ENCODE measurements at regions not wholly inside any gene's neighbourhood (a gene's known extent, or its start where the extent isn't known, plus 50 kb on each side); places are given as distances from the start of the nearest gene placed in this dataset.
"Not testable (repeated sequence)": the region's sequence is repeated elsewhere in the genome, so short reads cannot be mapped to it uniquely, and the experiment has no call there.

DNA sequence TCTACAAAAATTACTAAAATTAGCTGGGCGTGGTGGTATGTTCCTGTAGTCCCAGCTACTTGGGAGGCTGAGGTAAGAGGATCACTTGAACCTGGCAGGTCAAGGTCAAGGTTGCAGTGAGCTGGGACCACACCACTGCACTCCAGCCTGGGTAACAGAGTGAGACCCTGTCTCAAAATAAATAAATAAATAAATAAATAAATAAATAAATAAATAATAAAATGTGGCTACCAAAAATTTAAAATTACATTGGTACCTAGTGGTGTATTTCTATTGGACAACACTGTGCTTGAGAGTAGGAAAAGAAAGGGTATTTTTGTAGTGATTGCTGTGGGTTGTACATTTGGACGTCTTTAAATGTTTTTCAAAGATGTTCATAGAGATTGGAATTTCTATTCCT lies 229.7 kb downstream of the STK31 start:
- H4K20me1 ChIP-seq (ENCODE audit: control insufficient read depth, extremely low read depth, insufficient read depth, low read length); H3K79me2 ChIP-seq (ENCODE audit: control insufficient read depth, insufficient read depth, low read length); dilution Hi-C loops (cut with MboI; ENCODE audit: extremely low pct_ligation_motif_present, low sequenced_read_pairs); H3K9me1 ChIP-seq (ENCODE audit: control insufficient read depth, extremely low read depth, insufficient read depth, low read length); H3K27ac ChIP-seq (ENCODE audit: control insufficient read depth, insufficient read depth, low read length); H3K27me3 ChIP-seq (ENCODE audit: control insufficient read depth, extremely low read depth, insufficient read depth, low read length); H3K4me3 ChIP-seq (ENCODE audit: control insufficient read depth in 2 of 3, extremely low read depth in 1 of 3, insufficient read depth in 2 of 3, low read depth in 1 of 3, low read length in 3 of 3); DNase-seq (ENCODE audit: low read depth, low spot score); H3K36me3 ChIP-seq (ENCODE audit: control insufficient read depth in 2 of 2, extremely low read depth in 1 of 2, insufficient read depth in 2 of 2, low read length in 2 of 2); H3K9me3 ChIP-seq (ENCODE audit: control insufficient read depth, low read depth, low read length); H3K4me1 ChIP-seq (ENCODE audit: control insufficient read depth, extremely low read depth, insufficient read depth, low read length); FAIRE-seq; H3K4me2 ChIP-seq (ENCODE audit: control insufficient read depth, extremely low read depth, insufficient read depth, low read depth, low read length); H3K9ac ChIP-seq (ENCODE audit: control insufficient read depth, extremely low read depth, insufficient read depth, low read length); H2AFZ ChIP-seq (ENCODE audit: control insufficient read depth, low read length): not testable (repeated sequence)

DNA sequence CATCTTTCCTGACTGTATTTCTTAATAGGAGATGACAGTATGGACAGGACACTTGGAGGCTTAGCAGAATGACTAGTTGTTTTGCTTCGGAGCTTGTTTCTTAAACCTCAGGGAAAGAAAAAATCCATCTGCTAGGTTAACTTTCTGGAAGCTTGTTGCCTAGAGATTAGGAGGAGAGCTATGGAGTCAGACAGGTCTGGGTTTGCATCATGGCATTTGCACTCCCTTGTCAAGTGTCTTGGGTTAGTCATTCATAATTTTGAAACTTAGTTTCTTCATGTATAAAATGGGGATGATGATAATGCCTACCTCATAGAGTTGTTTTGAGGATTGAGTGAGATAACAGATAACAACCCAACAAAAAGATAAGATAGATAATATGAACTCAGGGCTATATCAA lies 231.5 kb downstream of the STK31 start:
- Histone ChIP-seq H3K36me3 (ENCODE audit: control insufficient read depth in 2 of 2, extremely low read depth in 1 of 2, insufficient read depth in 2 of 2, low read length in 2 of 2) (no peaks in the 10 kb centered on the region), H3K27me3 (ENCODE audit: control insufficient read depth, extremely low read depth, insufficient read depth, low read length) (peaks cover 2% of the 10 kb centered on the region), H3K9me1 (ENCODE audit: control insufficient read depth, extremely low read depth, insufficient read depth, low read length) (no peaks in the 10 kb centered on the region), H3K4me3 (ENCODE audit: control insufficient read depth in 2 of 3, extremely low read depth in 1 of 3, insufficient read depth in 2 of 3, low read depth in 1 of 3, low read length in 3 of 3) (no peak overlapping the region), H3K79me2 (ENCODE audit: control insufficient read depth, insufficient read depth, low read length) (no peaks in the 10 kb centered on the region), H4K20me1 (ENCODE audit: control insufficient read depth, extremely low read depth, insufficient read depth, low read length) (no peaks in the 10 kb centered on the region), H3K4me1 (ENCODE audit: control insufficient read depth, extremely low read depth, insufficient read depth, low read length) (no peaks in the 10 kb centered on the region), H3K9me3 (ENCODE audit: control insufficient read depth, low read depth, low read length) (no peaks in the 10 kb centered on the region), H3K9ac (ENCODE audit: control insufficient read depth, extremely low read depth, insufficient read depth, low read length) (no peak overlapping the region), H2AFZ (ENCODE audit: control insufficient read depth, low read length) (no peak overlapping the region), H3K27ac (ENCODE audit: control insufficient read depth, insufficient read depth, low read length) (no peak overlapping the region), H3K4me2 (ENCODE audit: control insufficient read depth, extremely low read depth, insufficient read depth, low read depth, low read length) (no peak overlapping the region)
- DNase-seq (ENCODE audit: low read depth, low spot score), result no peak
- FAIRE-seq, result no peak
- dilution Hi-C loops (cut with MboI; ENCODE audit: extremely low pct_ligation_motif_present, low sequenced_read_pairs), result no loop called here
- TF ChIP-seq, protein P1, sequence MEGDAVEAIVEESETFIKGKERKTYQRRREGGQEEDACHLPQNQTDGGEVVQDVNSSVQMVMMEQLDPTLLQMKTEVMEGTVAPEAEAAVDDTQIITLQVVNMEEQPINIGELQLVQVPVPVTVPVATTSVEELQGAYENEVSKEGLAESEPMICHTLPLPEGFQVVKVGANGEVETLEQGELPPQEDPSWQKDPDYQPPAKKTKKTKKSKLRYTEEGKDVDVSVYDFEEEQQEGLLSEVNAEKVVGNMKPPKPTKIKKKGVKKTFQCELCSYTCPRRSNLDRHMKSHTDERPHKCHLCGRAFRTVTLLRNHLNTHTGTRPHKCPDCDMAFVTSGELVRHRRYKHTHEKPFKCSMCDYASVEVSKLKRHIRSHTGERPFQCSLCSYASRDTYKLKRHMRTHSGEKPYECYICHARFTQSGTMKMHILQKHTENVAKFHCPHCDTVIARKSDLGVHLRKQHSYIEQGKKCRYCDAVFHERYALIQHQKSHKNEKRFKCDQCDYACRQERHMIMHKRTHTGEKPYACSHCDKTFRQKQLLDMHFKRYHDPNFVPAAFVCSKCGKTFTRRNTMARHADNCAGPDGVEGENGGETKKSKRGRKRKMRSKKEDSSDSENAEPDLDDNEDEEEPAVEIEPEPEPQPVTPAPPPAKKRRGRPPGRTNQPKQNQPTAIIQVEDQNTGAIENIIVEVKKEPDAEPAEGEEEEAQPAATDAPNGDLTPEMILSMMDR (optimal IDR thresholded peaks at IDR 0.05 in 1 of 3, IDR thresholded peaks at IDR 0.05 in 1 of 3, conservative IDR thresholded peaks at IDR 0.05 in 1 of 3; ENCODE audit: extremely low read depth in 1 of 3, insufficient read depth in 2 of 3, low read length in 3 of 3), result no peak
- TF ChIP-seq EZH2 (IDR thresholded peaks at IDR 0.05; ENCODE audit: low read length), result no peak

DNA sequence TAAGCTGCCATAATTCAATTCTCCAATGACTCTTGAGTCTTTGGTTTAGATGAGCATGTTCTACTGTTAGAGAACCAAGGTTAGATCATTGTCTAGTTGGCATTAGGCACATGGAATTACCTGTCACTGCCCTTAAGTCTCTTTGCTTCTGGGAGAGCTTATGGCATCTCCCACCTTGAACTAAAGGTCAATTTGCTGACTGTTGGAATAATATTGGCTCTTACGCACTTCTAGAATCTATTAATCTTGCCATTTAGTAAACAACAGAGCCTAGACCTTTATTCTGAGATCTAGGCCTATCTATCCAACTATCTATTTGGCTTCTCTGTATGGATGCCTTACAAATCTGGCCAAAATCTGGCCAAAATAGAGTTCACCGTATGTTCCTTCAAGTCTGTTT lies 232.0 kb downstream of the STK31 start:
- no peak for TF ChIP-seq EZH2 (IDR thresholded peaks at IDR 0.05; ENCODE audit: low read length)
- TF ChIP-seq, protein P1 (optimal IDR thresholded peaks at IDR 0.05 in 1 of 3, IDR thresholded peaks at IDR 0.05 in 1 of 3, conservative IDR thresholded peaks at IDR 0.05 in 1 of 3; ENCODE audit: extremely low read depth in 1 of 3, insufficient read depth in 2 of 3, low read length in 3 of 3), result no peak
- Histone ChIP-seq H3K9me3 (ENCODE audit: control insufficient read depth, low read depth, low read length) (no peaks in the 10 kb centered on the region), H3K27me3 (ENCODE audit: control insufficient read depth, extremely low read depth, insufficient read depth, low read length) (peaks cover 2% of the 10 kb centered on the region), H3K4me2 (ENCODE audit: control insufficient read depth, extremely low read depth, insufficient read depth, low read depth, low read length) (no peak overlapping the region), H3K9me1 (ENCODE audit: control insufficient read depth, extremely low read depth, insufficient read depth, low read length) (no peaks in the 10 kb centered on the region), H3K27ac (ENCODE audit: control insufficient read depth, insufficient read depth, low read length) (no peak overlapping the region), H3K4me1 (ENCODE audit: control insufficient read depth, extremely low read depth, insufficient read depth, low read length) (no peaks in the 10 kb centered on the region), H3K9ac (ENCODE audit: control insufficient read depth, extremely low read depth, insufficient read depth, low read length) (no peak overlapping the region), H3K4me3 (ENCODE audit: control insufficient read depth in 2 of 3, extremely low read depth in 1 of 3, insufficient read depth in 2 of 3, low read depth in 1 of 3, low read length in 3 of 3) (no peak overlapping the region), H3K79me2 (ENCODE audit: control insufficient read depth, insufficient read depth, low read length) (no peaks in the 10 kb centered on the region), H4K20me1 (ENCODE audit: control insufficient read depth, extremely low read depth, insufficient read depth, low read length) (no peaks in the 10 kb centered on the region), H2AFZ (ENCODE audit: control insufficient read depth, low read length) (no peak overlapping the region), H3K36me3 (ENCODE audit: control insufficient read depth in 2 of 2, extremely low read depth in 1 of 2, insufficient read depth in 2 of 2, low read length in 2 of 2) (no peaks in the 10 kb centered on the region)
- FAIRE-seq (no peak), DNase-seq (ENCODE audit: low read depth, low spot score) (no peak)
- dilution Hi-C loops (cut with MboI; ENCODE audit: extremely low pct_ligation_motif_present, low sequenced_read_pairs), result no loop called here
